Retinal pigment epithelial cell (primary cell): ENCODE measurements at regions not wholly inside any gene's neighbourhood (a gene's known extent, or its start where the extent isn't known, plus 50 kb on each side); places are given as distances from the start of the nearest gene placed in this dataset.

Experiments
- DNase-seq: peaks from one replicate; pipeline ENCODE4 v3.0.0-alpha.2; 2010; ENCODE audit warnings: low read depth
- H3K4me3 ChIP-seq: 2 replicates; pipeline ENCODE4 v1.5.1; 2011; ENCODE audit warnings: mild to moderate bottlenecking, low read length, control low read depth, moderate library complexity
- CTCF ChIP-seq: conservative IDR thresholded peaks from 2 replicates; pipeline ENCODE4 v1.5.1; 2011; ENCODE audit warnings: low read depth, low read length, control low read depth, inconsistent platforms

GRCh38 chr3:55235416-55235815 is 251.7 kb downstream of the WNT5A start:
- DNase-seq, result no peak
- no peak for TF ChIP-seq CTCF

GRCh38 chr3:55226696-55227095 is 260.4 kb downstream of the WNT5A start:
- TF ChIP-seq CTCF, result no peak
- H3K4me3 ChIP-seq, result no peak overlapping the region
- no peak for DNase-seq

More at GRCh38 chr3:55235416-55235815, 251.7 kb downstream of the WNT5A start:
- H3K4me3 ChIP-seq, result no peak overlapping the region

- H3K4me3 ChIP-seq, result no peak overlapping the region
- TF ChIP-seq CTCF, result no peak
- no peak for DNase-seq
Measured at GRCh38 chr3:55218577-55218976, 268.5 kb downstream of the WNT5A start.

GRCh38 chr3:55207744-55208143 is 279.4 kb downstream of the WNT5A start:
- DNase-seq, result no peak
- no peak for TF ChIP-seq CTCF
- no peak overlapping the region for H3K4me3 ChIP-seq

- DNase-seq, result no peak
- no peak overlapping the region for H3K4me3 ChIP-seq
- no peak for TF ChIP-seq CTCF
Measured at GRCh38 chr3:55205990-55206389, 278.1 kb upstream of the LRTM1 start.

- DNase-seq, result no peak
- no peak for TF ChIP-seq CTCF
Measured at GRCh38 chr3:55204417-55204816, 276.6 kb upstream of the LRTM1 start.

GRCh38 chr3:55203546-55203945 is 275.7 kb upstream of the LRTM1 start:
- TF ChIP-seq CTCF, result no peak
- no peak for DNase-seq
- H3K4me3 ChIP-seq, result no peak overlapping the region

More at GRCh38 chr3:55204417-55204816, 276.6 kb upstream of the LRTM1 start:
- H3K4me3 ChIP-seq, result no peak overlapping the region
